Keratinocyte (primary cell): ENCODE measurements at regions not wholly inside any gene's neighbourhood (a gene's known extent, or its start where the extent isn't known, plus 50 kb on each side); places are given as distances from the start of the nearest gene placed in this dataset.

Experiments used
- DNase-seq: peaks from one replicate; pipeline ENCODE4 v3.0.0-alpha.2; 2011; ENCODE audit warnings: low read depth, missing footprints, low spot score
- FAIRE-seq: peaks from 2 replicates; lab custom pipeline; 2011; peaks lifted over from hg19 to GRCh38; lab: Jason Lieb, UNC
- H2AFZ ChIP-seq: 2 replicates; pipeline ENCODE4 v1.6.0; 2012; ENCODE audit warnings: low read length, control low read depth, inconsistent platforms; ENCODE audit not compliant: control insufficient read depth
- H3K27ac ChIP-seq: 2 replicates; pipeline ENCODE4 v1.5.1; 2011; ENCODE audit warnings: low read length; ENCODE audit not compliant: control insufficient read depth, insufficient read depth
- H3K27me3 ChIP-seq: 3 replicates; pipeline ENCODE4 v1.6.0; 2011; ENCODE audit warnings: low read length; ENCODE audit not compliant: control insufficient read depth, insufficient read depth; ENCODE audit errors: extremely low read depth
- H3K36me3 ChIP-seq, 2 experiments: 2 replicates in 1 of 2; 3 replicates in 1 of 2; pipeline ENCODE4 v1.5.1; 2011; ENCODE audit warnings: low read length in 2 of 2, mild to moderate bottlenecking in 1 of 2; ENCODE audit not compliant: control insufficient read depth in 2 of 2, insufficient read depth in 2 of 2; ENCODE audit errors: extremely low read depth in 1 of 2
- H3K4me1 ChIP-seq: 3 replicates; pipeline ENCODE4 v1.5.1; 2011; ENCODE audit warnings: low read length; ENCODE audit not compliant: control insufficient read depth, insufficient read depth; ENCODE audit errors: extremely low read depth
- H3K4me2 ChIP-seq: 3 replicates; pipeline ENCODE4 v1.6.0; 2011; ENCODE audit warnings: low read depth, low read length; ENCODE audit not compliant: control insufficient read depth, insufficient read depth; ENCODE audit errors: extremely low read depth
- H3K4me3 ChIP-seq, 3 experiments: fragments of 200-600 bp in 1 of 3; sonication (generic) in 1 of 3; 2 replicates in 2 of 3; 3 replicates in 1 of 3; pipeline ENCODE4 v1.5.1; 2011 to 2016; ENCODE audit warnings: low read length in 3 of 3, mild to moderate bottlenecking in 3 of 3, control low read depth in 2 of 3, inconsistent platforms in 1 of 3, low read depth in 1 of 3, mixed read lengths in 1 of 3, mixed run types in 1 of 3, moderate library complexity in 1 of 3; ENCODE audit not compliant: control insufficient read depth in 2 of 3, insufficient read depth in 2 of 3; ENCODE audit errors: extremely low read depth in 1 of 3
- H3K79me2 ChIP-seq: 2 replicates; pipeline ENCODE4 v1.6.0; 2012; ENCODE audit warnings: low read length; ENCODE audit not compliant: control insufficient read depth, insufficient read depth
- H3K9ac ChIP-seq: 3 replicates; pipeline ENCODE4 v1.6.0; 2011; ENCODE audit warnings: low read length; ENCODE audit not compliant: control insufficient read depth, insufficient read depth; ENCODE audit errors: extremely low read depth
- H3K9me1 ChIP-seq: 3 replicates; pipeline ENCODE4 v1.6.0; 2011; ENCODE audit warnings: low read length; ENCODE audit not compliant: control insufficient read depth, insufficient read depth; ENCODE audit errors: extremely low read depth
- H3K9me3 ChIP-seq: 2 replicates; pipeline ENCODE4 v1.5.1; 2012; ENCODE audit warnings: low read depth, low read length; ENCODE audit not compliant: control insufficient read depth
- H4K20me1 ChIP-seq: 3 replicates; pipeline ENCODE4 v1.6.0; 2011; ENCODE audit warnings: low read length; ENCODE audit not compliant: control insufficient read depth, insufficient read depth; ENCODE audit errors: extremely low read depth
- EZH2 ChIP-seq: IDR thresholded peaks from one replicate; pipeline ENCODE4 v1.6.1; 2012; ENCODE audit warnings: inconsistent platforms, mild to moderate bottlenecking, low read length, moderate library complexity
- dilution Hi-C: fragments of 300-500 bp; cut with MboI; formaldehyde crosslinking; loops from one replicate; pipeline ENCODE4 v1.7.0; 2020; ENCODE audit warnings: low sequenced_read_pairs; ENCODE audit not compliant: extremely low pct_ligation_motif_present
- TF ChIP-seq, protein P1 (sequence below), 3 experiments: IDR thresholded peaks in 1 of 3; conservative IDR thresholded peaks in 1 of 3; optimal IDR thresholded peaks in 1 of 3; 2 replicates in 2 of 3; 3 replicates in 1 of 3; pipeline versions ENCODE3 to v1.5.1; 2011; ENCODE audit warnings: low read length in 3 of 3, mild to moderate bottlenecking in 3 of 3, moderate library complexity in 2 of 3, control low read depth in 1 of 3, inconsistent platforms in 1 of 3; ENCODE audit not compliant: insufficient read depth in 2 of 3; ENCODE audit errors: extremely low read depth in 1 of 3

DNA sequence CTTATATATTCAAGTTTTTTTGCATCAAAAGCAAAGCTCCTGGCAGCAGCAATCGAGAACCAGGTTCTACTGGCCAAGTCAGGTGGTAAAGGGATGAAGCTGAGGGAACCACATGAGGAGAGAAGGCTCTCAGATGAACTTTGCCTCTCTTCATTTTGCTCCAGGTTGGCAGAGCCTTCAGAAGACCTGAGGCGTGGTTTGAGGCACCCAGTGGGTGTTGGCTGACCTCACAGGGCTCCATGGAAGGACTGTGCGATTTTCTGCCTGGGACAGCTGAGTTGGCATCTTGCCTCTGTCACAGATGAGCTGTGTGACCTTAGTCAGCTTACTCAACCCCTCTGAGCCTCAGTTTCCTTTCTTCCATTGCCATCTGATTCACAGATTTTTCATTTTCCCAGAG, 89.0 kb downstream of the INSIG2 start:
- TF ChIP-seq, protein P1, sequence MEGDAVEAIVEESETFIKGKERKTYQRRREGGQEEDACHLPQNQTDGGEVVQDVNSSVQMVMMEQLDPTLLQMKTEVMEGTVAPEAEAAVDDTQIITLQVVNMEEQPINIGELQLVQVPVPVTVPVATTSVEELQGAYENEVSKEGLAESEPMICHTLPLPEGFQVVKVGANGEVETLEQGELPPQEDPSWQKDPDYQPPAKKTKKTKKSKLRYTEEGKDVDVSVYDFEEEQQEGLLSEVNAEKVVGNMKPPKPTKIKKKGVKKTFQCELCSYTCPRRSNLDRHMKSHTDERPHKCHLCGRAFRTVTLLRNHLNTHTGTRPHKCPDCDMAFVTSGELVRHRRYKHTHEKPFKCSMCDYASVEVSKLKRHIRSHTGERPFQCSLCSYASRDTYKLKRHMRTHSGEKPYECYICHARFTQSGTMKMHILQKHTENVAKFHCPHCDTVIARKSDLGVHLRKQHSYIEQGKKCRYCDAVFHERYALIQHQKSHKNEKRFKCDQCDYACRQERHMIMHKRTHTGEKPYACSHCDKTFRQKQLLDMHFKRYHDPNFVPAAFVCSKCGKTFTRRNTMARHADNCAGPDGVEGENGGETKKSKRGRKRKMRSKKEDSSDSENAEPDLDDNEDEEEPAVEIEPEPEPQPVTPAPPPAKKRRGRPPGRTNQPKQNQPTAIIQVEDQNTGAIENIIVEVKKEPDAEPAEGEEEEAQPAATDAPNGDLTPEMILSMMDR (optimal IDR thresholded peaks at IDR 0.05 in 1 of 3, IDR thresholded peaks at IDR 0.05 in 1 of 3, conservative IDR thresholded peaks at IDR 0.05 in 1 of 3; ENCODE audit: extremely low read depth in 1 of 3, insufficient read depth in 2 of 3, low read length in 3 of 3) = no peak
- no peak for TF ChIP-seq EZH2
- no peaks in the 10 kb centered on the region for H3K36me3 ChIP-seq
- H3K4me2 ChIP-seq = no peak overlapping the region
- H3K9me3 ChIP-seq = no peaks in the 10 kb centered on the region
- H2AFZ ChIP-seq = no peak overlapping the region
- FAIRE-seq (no peak), DNase-seq (no peak)
- H3K9me1 ChIP-seq = no peaks in the 10 kb centered on the region
- H3K27me3 ChIP-seq = peaks cover under 1% of the 10 kb centered on the region
- no peak overlapping the region for H3K27ac ChIP-seq
- dilution Hi-C loops = no loop called here
- peaks cover 3% of the 10 kb centered on the region for H3K4me1 ChIP-seq
- no peaks in the 10 kb centered on the region for H4K20me1 ChIP-seq
- no peaks in the 10 kb centered on the region for H3K79me2 ChIP-seq
- H3K9ac ChIP-seq = no peak overlapping the region
- no peak overlapping the region for H3K4me3 ChIP-seq

DNA sequence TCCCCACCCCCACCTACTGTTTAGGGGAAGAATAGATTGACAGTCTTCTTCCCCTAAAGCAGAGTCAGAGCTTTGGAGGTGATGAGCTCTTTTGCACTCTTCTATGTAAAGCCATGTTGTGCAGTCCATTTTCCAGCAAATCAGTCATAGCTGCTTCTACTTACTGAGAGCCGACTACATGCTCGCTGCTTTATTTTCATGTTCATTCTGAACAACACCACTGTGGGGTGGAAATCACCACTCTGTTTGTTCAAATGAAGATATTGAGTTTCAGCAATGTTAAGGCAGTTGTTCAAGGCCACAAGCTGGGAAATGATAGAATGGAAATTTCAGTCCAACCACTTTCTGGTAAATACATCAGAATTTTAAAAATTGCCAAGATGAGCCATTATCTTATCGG, 88.3 kb downstream of the INSIG2 start:
- FAIRE-seq (no peak), DNase-seq (no peak)
- no peak overlapping the region for H3K4me2 ChIP-seq
- no peaks in the 10 kb centered on the region for H4K20me1 ChIP-seq
- H3K27me3 ChIP-seq = peaks cover 3% of the 10 kb centered on the region
- H3K79me2 ChIP-seq = no peaks in the 10 kb centered on the region
- TF ChIP-seq, protein P1 (optimal IDR thresholded peaks at IDR 0.05 in 1 of 3, IDR thresholded peaks at IDR 0.05 in 1 of 3, conservative IDR thresholded peaks at IDR 0.05 in 1 of 3; ENCODE audit: extremely low read depth in 1 of 3, insufficient read depth in 2 of 3, low read length in 3 of 3) = no peak
- TF ChIP-seq EZH2 = no peak
- H3K36me3 ChIP-seq = no peaks in the 10 kb centered on the region
- dilution Hi-C loops = no loop called here
- H3K4me3 ChIP-seq = no peak overlapping the region
- no peak overlapping the region for H3K27ac ChIP-seq
- no peaks in the 10 kb centered on the region for H3K9me3 ChIP-seq
- H3K9ac ChIP-seq = no peak overlapping the region
- H2AFZ ChIP-seq = no peak overlapping the region
- peaks cover 3% of the 10 kb centered on the region for H3K4me1 ChIP-seq
- H3K9me1 ChIP-seq = no peaks in the 10 kb centered on the region
